Prostate gland (tissue), 2 donors: ENCODE measurements at regions not wholly inside any gene's neighbourhood (a gene's known extent, or its start where the extent isn't known, plus 50 kb on each side); places are given as distances from the start of the nearest gene placed in this dataset.

Experiments used
- DNase-seq: peaks from one replicate; pipeline ENCODE4 v3.0.0-alpha.2; 2019; ENCODE audit warnings: low spot score
- H3K27ac ChIP-seq, 2 donors: fragments of 200-600 bp; sonication (generic); 2 replicates each; pipeline ENCODE4 v1.5.1; 2017 to 2019
- H3K27me3 ChIP-seq: fragments of 200-600 bp; sonication (generic); replicated peaks from 2 replicates; pipeline ENCODE4 v1.5.1; 2019; ENCODE audit not compliant: insufficient read depth
- H3K36me3 ChIP-seq, 2 donors: fragments of 200-600 bp; sonication (generic); 1 replicate in 1 of 2; 2 replicates in 1 of 2; pipeline versions ENCODE4 v1.5.1 to v1.8.1; 2017 to 2019
- H3K4me1 ChIP-seq: fragments of 200-600 bp; sonication (generic); replicated peaks from 2 replicates; pipeline ENCODE4 v1.5.1; 2019
- H3K4me3 ChIP-seq, 2 donors: fragments of 200-600 bp; sonication (generic); 2 replicates each; pipeline ENCODE4 v1.5.1; 2017 to 2019
- H3K9me3 ChIP-seq: fragments of 200-600 bp; sonication (generic); 2 replicates; pipeline ENCODE4 v1.5.1; 2017
- CTCF ChIP-seq, 4 experiments: fragments of 200-600 bp in 2 of 4; fragments of 450-650 bp in 2 of 4; sonication (generic) in 2 of 4; IDR thresholded peaks; 1 replicate in 3 of 4; 2 replicates in 1 of 4; pipeline ENCODE4 v1.5.1; 2016 to 2019; ENCODE audit warnings: antibody characterized with exemption in 4 of 4, mild to moderate bottlenecking in 2 of 4, moderate library complexity in 2 of 4
- POLR2A ChIP-seq: fragments of 450-650 bp; IDR thresholded peaks from one replicate; pipeline ENCODE4 v1.6.1; 2016; ENCODE audit warnings: antibody characterized with exemption, mild to moderate bottlenecking
- POLR2AphosphoS5 ChIP-seq: sonication (generic); formaldehyde crosslinking; IDR thresholded peaks from one replicate; pipeline ENCODE4 v1.6.1; 2017; ENCODE audit warnings: antibody characterized with exemption
- WGBS: methylation state at CpG from one replicate; pipeline ENCODE4 v1.1.5; 2018; 5-methylcytosine and 5-hydroxymethylcytosine counted together
- intact Hi-C: fragments of 100-400 bp; cut with DNase I; formaldehyde crosslinking; loops from one replicate; pipeline ENCODE4 v1.14.2; 2022

- Histone ChIP-seq H3K4me3 (no peak overlapping the region), H3K27ac (no peak overlapping the region), H3K27me3 (no peaks in the 10 kb centered on the region), H3K4me1 (no peaks in the 10 kb centered on the region), H3K36me3 (no peaks in the 10 kb centered on the region), H3K9me3 (no peaks in the 10 kb centered on the region)
- intact Hi-C loops: no loop called here
- no peak for DNase-seq
- TF ChIP-seq POLR2A: no peak
- no peak for TF ChIP-seq POLR2AphosphoS5
- no peak for TF ChIP-seq CTCF (IDR thresholded peaks at IDR 0.05)
These were observed 166.1 kb upstream of the KITLG start for GRCh38 chr12:88746386-88746785.

GRCh38 chr12:88743946-88744685 lies 163.8 kb upstream of the KITLG start:
- H3K4me1 ChIP-seq: no peaks in the 10 kb centered on the region
- WGBS: 17% methylated on average over 12 of the region's 12 CpGs
- TF ChIP-seq POLR2AphosphoS5 (no peak), POLR2A (no peak), CTCF (IDR thresholded peaks at IDR 0.05) (no peak)
- H3K9me3 ChIP-seq: no peaks in the 10 kb centered on the region
- H3K27ac ChIP-seq: no peak overlapping the region
- no peak for DNase-seq
- intact Hi-C loops: no loop called here
- H3K4me3 ChIP-seq: no peak overlapping the region
- H3K27me3 ChIP-seq: no peaks in the 10 kb centered on the region
- H3K36me3 ChIP-seq: no peaks in the 10 kb centered on the region

- WGBS: 88% methylated on average over 8 of the region's 8 CpGs
- no peak overlapping the region for H3K27ac ChIP-seq
- no peak for TF ChIP-seq POLR2A
- TF ChIP-seq POLR2AphosphoS5: no peak
- TF ChIP-seq CTCF (IDR thresholded peaks at IDR 0.05): no peak
These were observed 157.7 kb upstream of the KITLG start for GRCh38 chr12:88737838-88738472.

GRCh38 chr12:88736031-88736430 lies 155.8 kb upstream of the KITLG start:
- H3K27ac ChIP-seq: no peak overlapping the region
- no peaks in the 10 kb centered on the region for H3K36me3 ChIP-seq
- no peak overlapping the region for H3K4me3 ChIP-seq
- intact Hi-C loops: no loop called here
- H3K4me1 ChIP-seq: no peaks in the 10 kb centered on the region
- 100% methylated on average over 1 of the region's 1 CpG for WGBS
- H3K27me3 ChIP-seq: no peaks in the 10 kb centered on the region
- no peak for TF ChIP-seq POLR2AphosphoS5
- no peak for TF ChIP-seq POLR2A
- no peak for DNase-seq
- H3K9me3 ChIP-seq: no peaks in the 10 kb centered on the region

More at GRCh38 chr12:88737838-88738472, 157.7 kb upstream of the KITLG start:
- no peaks in the 10 kb centered on the region for H3K36me3 ChIP-seq
- H3K4me1 ChIP-seq: no peaks in the 10 kb centered on the region
- no peak for DNase-seq
- no peaks in the 10 kb centered on the region for H3K27me3 ChIP-seq
- no peak overlapping the region for H3K4me3 ChIP-seq
- intact Hi-C loops: no loop called here
- no peaks in the 10 kb centered on the region for H3K9me3 ChIP-seq

GRCh38 chr12:88733008-88733407 lies 152.7 kb upstream of the KITLG start:
- intact Hi-C loops: no loop called here
- Histone ChIP-seq H3K27me3 (no peaks in the 10 kb centered on the region), H3K9me3 (no peaks in the 10 kb centered on the region), H3K4me1 (no peaks in the 10 kb centered on the region), H3K27ac (no peak overlapping the region), H3K36me3 (no peaks in the 10 kb centered on the region), H3K4me3 (no peak overlapping the region)
- TF ChIP-seq POLR2A: no peak
- TF ChIP-seq POLR2AphosphoS5: no peak
- TF ChIP-seq CTCF (IDR thresholded peaks at IDR 0.05): no peak
- 81% methylated on average over 2 of the region's 2 CpGs for WGBS
- DNase-seq: no peak
